Mononuclear cell (primary cell): ENCODE measurements at regions not wholly inside any gene's neighbourhood (a gene's known extent, or its start where the extent isn't known, plus 50 kb on each side); places are given as distances from the start of the nearest gene placed in this dataset.
A peak's percentile ranks its signal among the peaks of the same experiment; 100 is the strongest.

ENCODE experiments used
- H3K27me3 ChIP-seq: 2 replicates; pipeline ENCODE4 v1.6.0; 2011; ENCODE audit warnings: low read length, control low read depth; ENCODE audit not compliant: insufficient read depth
- H3K4me1 ChIP-seq: 2 replicates; pipeline ENCODE4 v1.5.1; 2011; ENCODE audit warnings: mild to moderate bottlenecking, low read length, control low read depth; ENCODE audit not compliant: insufficient read depth
- H3K4me3 ChIP-seq: 2 replicates; pipeline ENCODE4 v1.5.1; 2011; ENCODE audit warnings: mild to moderate bottlenecking, low read length, moderate library complexity
- H3K9me3 ChIP-seq: 2 replicates; pipeline ENCODE4 v1.5.1; 2011; ENCODE audit warnings: low read depth, mild to moderate bottlenecking, control low read depth, low read length

DNA sequence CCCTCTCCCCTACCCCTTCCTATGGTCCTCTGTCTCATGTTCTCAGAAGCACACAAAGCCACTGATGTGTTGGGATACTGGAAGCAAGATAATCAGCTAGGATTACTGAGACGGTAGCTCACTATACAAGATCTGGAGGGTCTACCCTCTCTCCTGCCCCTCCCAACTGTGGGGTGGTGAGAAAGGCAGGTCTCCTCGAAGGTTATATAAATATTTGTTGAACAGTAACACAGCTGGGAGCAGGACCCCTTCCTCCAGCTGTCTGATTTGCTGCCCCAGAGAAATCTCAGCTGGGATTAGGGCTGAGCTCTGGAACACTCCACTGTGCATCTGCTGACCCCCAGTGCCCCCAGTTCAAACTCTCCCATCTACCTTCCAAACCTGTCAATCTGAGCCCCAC lies 94.2 kb upstream of the IPO9 start:
- Histone ChIP-seq H3K4me3 (no peak overlapping the region), H3K27me3 (no peaks in the 10 kb centered on the region), H3K9me3 (no peaks in the 10 kb centered on the region), H3K4me1 (peaks cover 7% of the 10 kb centered on the region)

DNA sequence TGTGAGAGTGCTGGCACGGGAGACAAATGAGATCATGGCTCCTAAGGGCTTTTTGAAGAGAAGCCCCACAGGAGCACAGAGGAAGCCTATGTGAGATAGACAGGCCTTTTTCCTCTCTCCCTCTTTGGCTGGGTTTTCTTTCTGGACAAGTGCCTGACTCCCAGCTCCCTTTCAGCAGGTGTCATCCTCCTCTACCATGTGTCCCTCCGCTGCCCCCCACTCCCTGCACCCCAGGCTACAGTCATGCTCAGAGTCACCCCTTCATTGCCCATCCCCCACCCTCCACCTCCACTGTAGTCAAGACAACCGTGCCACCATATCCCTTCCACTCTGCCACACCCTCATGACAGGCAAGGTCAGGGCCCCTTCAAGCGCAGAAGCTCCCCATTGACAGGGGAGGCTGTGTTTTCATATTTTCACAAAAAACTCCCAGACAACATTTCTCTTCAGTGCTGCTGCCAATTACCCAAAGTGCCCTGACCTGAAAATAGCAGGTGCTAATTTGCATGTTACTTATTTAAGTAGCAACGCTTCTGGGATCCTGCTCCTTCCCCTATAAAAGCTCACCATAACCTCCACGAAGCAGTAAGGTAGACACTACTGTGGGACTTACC lies 92.1 kb upstream of the IPO9 start:
- Histone ChIP-seq H3K4me3 (no peak overlapping the region), H3K4me1 (peaks cover 21% of the 10 kb centered on the region), H3K9me3 (no peaks in the 10 kb centered on the region), H3K27me3 (no peaks in the 10 kb centered on the region)

DNA sequence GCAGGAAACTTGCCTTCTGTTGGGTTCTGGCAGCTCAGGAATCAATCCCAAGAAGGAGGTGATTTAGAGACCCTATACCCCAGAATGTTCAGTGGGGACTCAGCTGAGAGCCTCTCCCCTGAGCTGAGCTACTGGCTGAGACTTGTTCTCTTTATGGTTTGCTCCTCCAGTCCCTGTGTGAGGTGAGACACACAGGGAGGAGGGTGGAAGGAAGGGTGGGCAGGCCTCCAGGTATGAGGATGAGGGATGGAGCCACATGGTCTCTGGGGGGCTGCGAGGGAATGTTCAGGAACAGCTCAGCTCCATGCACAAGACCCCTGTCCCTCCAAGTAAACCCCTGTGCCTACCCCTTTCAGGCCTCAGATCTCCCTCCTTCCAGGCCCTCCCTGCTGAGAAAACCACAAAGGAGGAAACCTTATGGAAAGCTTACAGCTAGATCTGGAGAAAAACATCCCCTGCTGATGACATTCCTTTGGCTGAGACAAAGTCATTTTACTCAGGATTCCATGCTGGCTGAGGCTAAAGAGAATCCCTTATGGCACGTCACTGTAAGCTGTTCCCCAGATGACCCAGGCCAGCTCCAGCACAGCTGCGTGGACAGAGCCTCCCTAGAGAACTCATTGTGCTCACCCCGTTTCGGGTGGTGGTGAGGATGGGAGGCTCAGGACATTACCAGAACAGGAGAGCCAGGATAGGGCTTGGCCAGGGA lies 91.5 kb upstream of the IPO9 start:
- H3K9me3 ChIP-seq, result no peaks in the 10 kb centered on the region
- H3K27me3 ChIP-seq, result no peaks in the 10 kb centered on the region
- H3K4me3 ChIP-seq, result no peak overlapping the region
- peaks cover 21% of the 10 kb centered on the region for H3K4me1 ChIP-seq

DNA sequence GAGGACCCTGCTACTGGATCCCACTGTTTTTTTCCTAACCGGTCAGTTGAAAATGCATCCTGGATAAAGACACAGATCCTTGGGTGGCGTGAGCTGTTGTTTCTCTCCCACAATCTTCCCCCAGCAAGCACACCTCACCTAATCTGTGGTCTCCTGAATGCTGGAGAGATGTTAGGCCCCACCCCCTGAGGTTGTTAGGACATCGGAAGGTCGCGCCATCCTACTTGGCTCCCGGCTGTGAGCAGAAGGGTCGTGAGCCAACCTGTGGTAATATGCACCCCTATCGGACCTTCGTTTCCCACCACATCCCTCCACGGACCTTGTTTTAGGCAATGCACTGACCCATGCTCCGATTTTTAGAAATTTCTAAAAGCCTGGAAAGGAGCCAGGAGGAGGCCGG lies 89.9 kb upstream of the IPO9 start:
- no peaks in the 10 kb centered on the region for H3K27me3 ChIP-seq
- peaks cover 21% of the 10 kb centered on the region for H3K4me1 ChIP-seq
- H3K9me3 ChIP-seq, result no peaks in the 10 kb centered on the region
- no peak overlapping the region for H3K4me3 ChIP-seq

DNA sequence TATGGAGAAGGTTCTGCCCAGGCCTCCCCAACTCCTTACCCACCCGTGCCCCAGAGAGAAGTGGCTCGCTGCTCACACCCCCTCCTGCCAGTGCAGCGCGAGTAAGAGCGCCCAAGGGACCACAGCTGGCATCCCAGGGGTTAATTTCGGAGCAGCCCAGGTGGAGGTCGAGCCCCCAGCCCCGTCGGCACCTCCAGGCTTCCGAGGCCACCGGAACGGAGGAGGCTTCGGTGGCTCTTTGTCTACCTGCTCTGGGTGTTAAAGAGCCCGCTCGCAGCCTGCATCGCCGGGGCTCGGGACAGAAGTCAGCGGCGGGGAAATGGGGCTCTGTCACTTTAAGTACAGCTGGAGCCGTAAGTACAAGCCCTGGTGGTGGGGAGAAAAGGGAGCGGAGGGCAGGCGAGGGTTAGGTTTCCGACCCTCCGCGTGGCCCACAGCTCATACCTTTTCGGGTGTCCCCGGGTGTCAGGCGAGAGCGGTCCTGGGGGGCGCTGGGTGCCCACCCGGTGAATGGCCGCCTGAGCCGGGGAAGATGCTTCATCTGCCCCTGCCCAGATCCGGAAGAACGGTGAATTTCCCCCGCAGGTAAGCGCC lies 89.4 kb upstream of the IPO9 start:
- no peaks in the 10 kb centered on the region for H3K27me3 ChIP-seq
- H3K4me1 ChIP-seq, result peaks cover 21% of the 10 kb centered on the region
- H3K4me3 ChIP-seq, result peak overlapping the region; percentile 46
- no peaks in the 10 kb centered on the region for H3K9me3 ChIP-seq

DNA sequence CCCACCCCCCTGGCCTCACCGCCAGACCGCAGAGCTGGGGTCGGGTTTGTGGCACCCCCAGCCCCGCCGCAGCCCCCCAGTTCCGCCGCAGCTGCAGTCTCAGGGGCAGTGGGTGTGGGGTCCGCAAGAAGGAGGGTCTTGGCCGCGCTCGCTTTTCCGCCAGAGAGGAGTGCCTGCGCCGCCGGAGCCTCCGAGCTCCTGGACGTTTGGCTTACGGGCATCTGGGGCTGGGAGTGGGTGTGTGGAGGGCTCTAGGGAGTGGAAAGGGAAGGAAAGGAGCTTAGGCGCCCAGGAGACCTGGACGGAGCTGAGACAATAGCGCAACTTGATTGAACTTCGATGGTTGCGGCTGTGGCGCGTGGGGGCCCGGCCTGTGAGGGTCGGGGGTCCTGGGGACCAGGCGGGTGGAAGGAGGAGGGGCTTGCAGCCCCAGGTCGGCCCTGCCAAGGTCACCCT lies 88.8 kb upstream of the IPO9 start:
- no peaks in the 10 kb centered on the region for H3K9me3 ChIP-seq
- H3K4me1 ChIP-seq, result peaks cover 21% of the 10 kb centered on the region
- H3K27me3 ChIP-seq, result no peaks in the 10 kb centered on the region
- peak overlapping the region; percentile 46 for H3K4me3 ChIP-seq

DNA sequence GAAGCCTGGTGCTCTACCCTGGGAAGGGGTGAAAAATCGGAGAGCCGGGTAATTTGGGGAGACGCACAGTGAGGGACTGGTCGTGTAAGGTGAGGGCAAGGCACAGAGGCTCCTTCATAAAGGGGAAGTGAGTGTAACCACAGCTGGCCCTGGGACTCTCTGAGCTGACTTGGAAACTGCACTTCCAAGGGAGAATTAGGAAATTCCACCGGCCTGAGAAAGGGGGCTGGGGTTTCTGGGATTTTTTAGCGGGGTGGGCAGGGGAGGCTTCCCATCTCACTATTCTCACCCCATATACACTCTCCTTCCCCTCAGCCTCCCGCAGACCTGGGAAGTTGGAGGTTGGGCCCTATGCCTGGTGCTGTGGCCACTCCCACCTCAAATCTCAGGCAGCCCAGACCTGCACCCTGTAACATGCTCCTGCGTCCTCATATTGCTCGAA lies 88.3 kb upstream of the IPO9 start:
- Histone ChIP-seq H3K4me1 (peaks cover 21% of the 10 kb centered on the region), H3K9me3 (no peaks in the 10 kb centered on the region), H3K4me3 (peak overlapping the region; percentile 46), H3K27me3 (no peaks in the 10 kb centered on the region)

DNA sequence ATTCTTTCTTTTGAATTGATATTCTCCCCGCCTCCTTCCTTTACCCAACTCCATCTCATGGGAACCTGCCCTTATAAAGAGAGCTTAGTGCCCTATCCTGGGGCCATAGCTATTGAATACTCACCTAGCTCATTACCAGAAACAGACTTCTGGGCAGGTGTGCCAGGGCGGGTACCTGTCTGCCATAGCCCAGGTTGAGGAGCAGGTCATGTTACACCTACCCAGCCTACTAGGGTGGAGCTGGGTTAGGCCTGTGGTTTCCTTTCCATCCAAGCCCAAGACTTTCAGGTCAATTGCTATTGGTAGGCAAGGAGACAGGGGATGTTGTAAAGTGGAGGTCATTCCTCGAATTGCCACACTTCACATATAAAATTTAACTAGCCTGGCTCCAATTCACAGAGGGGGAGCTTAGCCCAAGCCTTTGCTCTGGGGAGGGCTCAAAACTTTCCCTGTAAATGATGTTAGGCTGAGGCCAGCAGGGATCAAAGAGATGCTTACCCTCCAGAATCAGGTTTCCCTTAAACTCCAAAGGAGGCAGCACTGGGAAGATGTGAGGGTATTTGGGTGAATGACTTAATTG lies 87.1 kb upstream of the IPO9 start:
- H3K27me3 ChIP-seq, result no peaks in the 10 kb centered on the region
- no peaks in the 10 kb centered on the region for H3K9me3 ChIP-seq
- peaks cover 21% of the 10 kb centered on the region for H3K4me1 ChIP-seq
- H3K4me3 ChIP-seq, result no peak overlapping the region

DNA sequence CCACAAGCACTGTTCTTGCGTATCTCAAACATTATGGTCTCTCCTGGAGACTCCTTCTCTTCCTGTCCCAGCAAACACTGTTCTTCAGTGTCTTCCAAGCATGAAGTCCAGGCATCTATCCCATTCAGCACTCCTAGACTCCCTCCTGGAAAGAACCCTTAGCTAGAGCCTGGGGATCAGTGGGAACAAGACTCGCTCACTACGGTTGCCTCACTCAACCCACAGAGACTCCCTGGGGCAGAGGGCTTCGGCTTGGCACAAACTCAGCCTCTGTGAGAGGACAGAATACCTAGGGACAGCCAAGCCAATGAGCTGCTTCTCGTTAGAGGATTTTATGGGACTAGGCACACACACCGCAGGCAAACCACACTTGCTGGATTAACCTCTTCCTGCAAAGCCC lies 86.5 kb upstream of the IPO9 start:
- no peaks in the 10 kb centered on the region for H3K27me3 ChIP-seq
- peaks cover 21% of the 10 kb centered on the region for H3K4me1 ChIP-seq
- H3K4me3 ChIP-seq, result no peak overlapping the region

DNA sequence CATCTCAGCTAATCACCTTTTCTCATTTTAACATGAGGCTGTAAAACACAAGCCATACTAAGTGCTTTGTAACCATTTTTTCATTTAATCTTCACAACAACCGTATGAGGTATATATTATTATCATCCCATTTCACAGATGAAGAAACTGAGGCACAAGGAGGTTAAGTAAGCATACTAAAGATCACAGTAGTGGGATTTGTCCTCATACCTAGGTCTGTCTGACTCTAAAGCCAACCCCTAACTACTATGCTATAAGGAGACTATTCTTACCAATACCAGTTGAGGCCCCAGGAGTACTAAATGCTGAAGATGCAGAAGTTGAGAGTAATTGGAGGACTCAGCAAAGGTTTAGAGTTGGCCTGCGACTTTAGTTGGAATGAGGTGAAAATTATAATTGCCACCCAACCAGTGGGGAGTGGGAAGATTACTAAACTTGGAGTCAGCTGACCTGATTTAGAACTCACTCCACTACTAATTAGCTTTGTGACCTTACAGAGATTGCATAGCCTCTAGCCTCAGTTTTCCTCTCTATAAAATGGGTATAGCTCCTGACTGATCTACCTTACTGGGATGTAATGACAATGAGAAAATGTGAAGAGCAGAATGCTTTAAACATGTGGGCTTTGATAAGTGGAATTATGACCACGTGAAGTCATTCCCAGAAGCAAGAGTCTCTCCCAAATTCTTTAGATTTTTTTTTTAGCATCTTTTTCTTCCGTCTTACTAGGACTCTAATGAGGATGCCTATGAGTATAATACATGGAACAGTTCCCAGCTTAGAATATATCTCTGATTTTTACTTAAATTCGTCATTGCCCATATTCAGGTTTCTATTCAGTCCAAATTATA lies 85.8 kb upstream of the IPO9 start:
- Histone ChIP-seq H3K4me1 (peaks cover 22% of the 10 kb centered on the region), H3K9me3 (no peaks in the 10 kb centered on the region), H3K4me3 (no peak overlapping the region), H3K27me3 (no peaks in the 10 kb centered on the region)

More for the DNA sequence above, 86.5 kb upstream of the IPO9 start:
- H3K9me3 ChIP-seq, result no peaks in the 10 kb centered on the region

DNA sequence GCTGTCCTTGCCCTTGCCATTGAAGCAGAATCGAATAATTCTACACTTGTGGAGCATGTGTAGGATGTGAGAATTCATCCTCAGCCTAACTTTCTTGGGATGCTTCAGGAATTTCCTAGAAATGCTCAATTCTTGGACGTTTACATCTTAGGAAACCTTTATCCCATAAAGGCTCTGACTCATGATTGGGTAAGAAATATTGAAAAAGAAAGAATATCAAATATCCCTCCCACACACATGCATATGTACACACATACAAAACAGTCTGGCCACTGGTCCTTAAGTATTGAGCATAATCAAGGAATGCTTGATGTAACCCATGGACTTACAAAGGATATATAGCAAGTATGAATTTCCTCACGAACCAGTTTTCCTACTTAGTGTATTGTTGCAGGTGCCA lies 83.9 kb upstream of the IPO9 start:
- Histone ChIP-seq H3K27me3 (no peaks in the 10 kb centered on the region), H3K9me3 (no peaks in the 10 kb centered on the region), H3K4me3 (no peak overlapping the region), H3K4me1 (peaks cover 32% of the 10 kb centered on the region)

DNA sequence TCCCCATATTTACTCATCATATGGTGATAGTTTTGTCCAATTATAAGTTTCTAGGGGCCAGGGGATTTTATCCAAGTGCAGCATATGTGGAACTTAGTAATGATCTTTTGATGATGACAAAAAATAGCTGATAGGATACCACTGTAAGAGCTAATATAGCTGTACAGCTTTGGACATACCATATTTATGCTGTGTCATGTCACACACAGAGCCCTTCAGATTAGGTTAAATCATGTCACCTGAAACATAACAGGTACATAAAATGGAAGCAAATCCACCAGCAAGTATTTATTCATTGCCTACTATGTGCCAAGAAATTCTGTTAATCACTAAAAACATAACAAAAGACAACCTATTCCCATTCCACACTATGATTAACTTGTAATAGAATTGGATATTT lies 82.8 kb upstream of the IPO9 start:
- Histone ChIP-seq H3K4me3 (no peak overlapping the region), H3K27me3 (no peaks in the 10 kb centered on the region), H3K9me3 (no peaks in the 10 kb centered on the region), H3K4me1 (peaks cover 21% of the 10 kb centered on the region)

DNA sequence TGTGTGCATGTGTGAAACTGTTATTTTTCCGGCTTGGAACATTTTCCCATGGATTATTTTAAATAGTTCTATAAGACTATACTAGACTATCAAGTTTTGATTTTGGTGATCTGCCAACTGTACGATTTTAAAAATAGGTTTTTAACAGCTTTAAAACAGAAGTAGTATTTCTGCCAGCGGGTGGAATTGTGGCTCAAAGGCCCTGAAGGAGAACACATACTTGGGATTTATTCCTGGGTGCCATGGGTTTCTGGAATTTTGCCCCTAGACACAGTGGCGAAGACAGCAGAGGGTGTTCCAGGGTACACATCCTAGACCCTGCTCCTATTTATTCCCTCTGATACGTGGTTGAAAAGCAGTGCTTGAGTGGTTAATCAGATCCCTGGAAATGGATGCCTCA lies 81.7 kb upstream of the IPO9 start:
- no peak overlapping the region for H3K4me3 ChIP-seq
- H3K9me3 ChIP-seq, result no peaks in the 10 kb centered on the region
- H3K4me1 ChIP-seq, result peaks cover 21% of the 10 kb centered on the region
- no peaks in the 10 kb centered on the region for H3K27me3 ChIP-seq

DNA sequence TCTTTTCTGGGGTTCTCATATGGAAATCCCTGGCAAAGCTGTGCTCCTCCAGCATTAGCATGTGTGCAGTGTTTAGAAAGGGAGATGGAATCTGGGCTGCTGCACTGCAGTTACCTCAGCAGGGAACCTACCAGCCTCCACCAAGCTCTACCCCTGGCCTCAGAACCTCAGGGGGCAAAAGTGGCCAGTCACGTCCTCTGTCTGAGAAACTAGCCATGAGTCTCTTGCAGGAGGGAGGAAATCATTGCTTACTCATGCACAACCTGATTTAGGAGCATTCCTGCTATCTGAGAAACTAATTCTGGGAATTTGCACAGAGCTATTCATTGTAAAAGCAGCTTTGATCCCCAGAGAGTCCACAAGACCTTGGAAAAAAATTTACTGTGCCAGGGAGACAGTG lies 80.6 kb upstream of the IPO9 start:
- Histone ChIP-seq H3K27me3 (no peaks in the 10 kb centered on the region), H3K9me3 (no peaks in the 10 kb centered on the region), H3K4me1 (peaks cover 21% of the 10 kb centered on the region), H3K4me3 (no peak overlapping the region)
